Endothelial cell of umbilical vein (primary cell): ENCODE measurements at regions not wholly inside any gene's neighbourhood (a gene's known extent, or its start where the extent isn't known, plus 50 kb on each side); places are given as distances from the start of the nearest gene placed in this dataset.
A peak's percentile ranks its signal among the peaks of the same experiment; 100 is the strongest.

Experiments used
- BruUV-seq: library from RNA; stranded (reverse); fragments of 400-500 nt; replicated peaks from 2 replicates; lab custom pipeline; 2021; lab: Mats Ljungman, UMichigan
- CTCF ChIA-PET: fragments of 300-600, 350-600 bp; sonication (Branson Sonifier 250); formaldehyde crosslinking; loops from one replicate; lab custom pipeline; 2021; ENCODE audit warnings: antibody characterized with exemption, inconsistent platforms; lab: Charles Lee
- POLR2A ChIA-PET: fragments of 300-600, 350-600 bp; sonication (Branson Sonifier 250); formaldehyde crosslinking; loops from one replicate; lab custom pipeline; 2021; ENCODE audit warnings: antibody characterized with exemption, inconsistent platforms; lab: Charles Lee
- DNase-seq: peaks from one replicate; pipeline ENCODE4 v3.0.0-alpha.2; 2011; ENCODE audit warnings: low read depth, low spot score
- FAIRE-seq: peaks from 2 replicates; lab custom pipeline; 2011; peaks lifted over from hg19 to GRCh38; lab: Jason Lieb, UNC
- H2AFZ ChIP-seq: 2 replicates; pipeline ENCODE4 v1.6.0; 2012; ENCODE audit warnings: low read depth, low read length, control low read depth, inconsistent platforms
- H3K27ac ChIP-seq: 2 replicates; pipeline ENCODE4 v1.5.1; 2011; ENCODE audit warnings: low read depth, mild to moderate bottlenecking, control low read depth, low read length, moderate library complexity; ENCODE audit not compliant: insufficient read depth
- H3K27me3 ChIP-seq, 2 experiments: 2 replicates each; pipeline versions ENCODE4 v1.6.0 to v1.6.1; 2011; ENCODE audit warnings: low read length in 2 of 2, mixed read lengths in 1 of 2; ENCODE audit not compliant: control insufficient read depth in 2 of 2, insufficient read depth in 2 of 2
- H3K36me3 ChIP-seq, 2 experiments: 2 replicates in 1 of 2; 3 replicates in 1 of 2; pipeline ENCODE4 v1.5.1; 2011; ENCODE audit warnings: low read length in 2 of 2, mild to moderate bottlenecking in 1 of 2, moderate library complexity in 1 of 2; ENCODE audit not compliant: control insufficient read depth in 2 of 2, insufficient read depth in 2 of 2; ENCODE audit errors: extremely low read depth in 1 of 2
- H3K4me1 ChIP-seq: 3 replicates; pipeline ENCODE4 v1.5.1; 2011; ENCODE audit warnings: mild to moderate bottlenecking, low read length; ENCODE audit not compliant: control insufficient read depth, insufficient read depth; ENCODE audit errors: extremely low read depth
- H3K4me2 ChIP-seq: 2 replicates; pipeline ENCODE4 v1.6.1; 2011; ENCODE audit warnings: low read length, control low read depth, mixed read lengths; ENCODE audit not compliant: insufficient read depth
- H3K4me3 ChIP-seq, 3 experiments: fragments of 200-600 bp in 1 of 3; sonication (generic), shearing (Covaris generic) in 1 of 3; replicated peaks in 1 of 3; 2 replicates each; pipeline ENCODE4 v1.5.1; 2011 to 2016; ENCODE audit warnings: control low read depth in 3 of 3, low read length in 3 of 3, mild to moderate bottlenecking in 2 of 3, inconsistent platforms in 1 of 3, low read depth in 1 of 3, moderate library complexity in 1 of 3; ENCODE audit not compliant: insufficient read depth in 1 of 3
- H3K79me2 ChIP-seq: 2 replicates; pipeline ENCODE4 v1.6.0; 2012; ENCODE audit warnings: low read length, inconsistent platforms; ENCODE audit not compliant: control insufficient read depth, insufficient read depth
- H3K9ac ChIP-seq: replicated peaks from 2 replicates; pipeline ENCODE3; 2011; ENCODE audit warnings: low read length, control low read depth; ENCODE audit not compliant: insufficient read depth; ENCODE audit errors: extremely low read depth
- H3K9me1 ChIP-seq: replicated peaks from 3 replicates; pipeline ENCODE4 v1.6.0; 2011; ENCODE audit warnings: mild to moderate bottlenecking, low read length; ENCODE audit not compliant: control insufficient read depth, insufficient read depth; ENCODE audit errors: extremely low read depth
- H3K9me3 ChIP-seq: replicated peaks from 2 replicates; pipeline ENCODE4 v1.5.1; 2012; ENCODE audit warnings: low read length, inconsistent platforms; ENCODE audit not compliant: control insufficient read depth, insufficient read depth
- H4K20me1 ChIP-seq: replicated peaks from 2 replicates; pipeline ENCODE3; 2011; ENCODE audit warnings: mild to moderate bottlenecking, low read length; ENCODE audit not compliant: control insufficient read depth, insufficient read depth; ENCODE audit errors: extremely low read depth
- EZH2 ChIP-seq: IDR thresholded peaks from 2 replicates; pipeline ENCODE4 v1.6.1; 2012; ENCODE audit warnings: borderline replicate concordance, low read depth, mild to moderate bottlenecking, moderate library complexity, low read length, inconsistent platforms; ENCODE audit not compliant: severe bottlenecking
- FOS ChIP-seq: IDR thresholded peaks from 2 replicates; pipeline ENCODE4 v1.6.1; 2011; ENCODE audit warnings: mild to moderate bottlenecking, low read length, moderate library complexity, borderline replicate concordance; ENCODE audit not compliant: insufficient read depth
- GATA2 ChIP-seq: IDR thresholded peaks from 2 replicates; pipeline ENCODE4 v1.7.0; 2011; ENCODE audit warnings: low read depth, mild to moderate bottlenecking, moderate library complexity, mixed read lengths, low read length; ENCODE audit not compliant: insufficient read length, insufficient read depth
- JUN ChIP-seq: IDR thresholded peaks from 2 replicates; pipeline ENCODE4 v1.6.1; 2011; ENCODE audit warnings: borderline replicate concordance, low read depth; ENCODE audit not compliant: insufficient read length, insufficient read depth
- MYC ChIP-seq: IDR thresholded peaks from one replicate; pipeline ENCODE4 v1.6.1; 2011; ENCODE audit warnings: mild to moderate bottlenecking, low read depth, low read length
- POLR2A ChIP-seq: IDR thresholded peaks from 2 replicates; pipeline ENCODE4 v1.6.1; 2012; ENCODE audit warnings: low read depth, mild to moderate bottlenecking, control low read depth, low read length
- POLR2AphosphoS5 ChIP-seq: IDR thresholded peaks from 2 replicates; pipeline ENCODE4 v1.6.1; 2012; ENCODE audit warnings: low read depth, mild to moderate bottlenecking, control low read depth, low read length, moderate library complexity; ENCODE audit not compliant: insufficient read depth
- dilution Hi-C: fragments of 300-500 bp; cut with MboI; formaldehyde crosslinking; loops from one replicate; pipeline ENCODE4 v1.15.0; 2019; ENCODE audit warnings: low sequenced_read_pairs; ENCODE audit not compliant: extremely low pct_ligation_motif_present
- intact Hi-C: fragments of 100-400 bp; cut with micrococcal nuclease; formaldehyde crosslinking; loops from one replicate; pipeline ENCODE4 v1.10.0; 2022
- TF ChIP-seq, protein P1 (sequence below), 2 donors: IDR thresholded peaks; 1 replicate in 1 of 2; 2 replicates in 1 of 2; pipeline ENCODE4 v1.5.1; 2011; ENCODE audit warnings: low read length in 2 of 2, mild to moderate bottlenecking in 2 of 2, moderate library complexity in 2 of 2, control low read depth in 1 of 2, inconsistent platforms in 1 of 2, low read depth in 1 of 2; ENCODE audit not compliant: insufficient read depth in 1 of 2; ENCODE audit errors: extremely low read depth in 1 of 2
- TF ChIP-seq, protein P2 (sequence below): IDR thresholded peaks from 2 replicates; pipeline ENCODE4 v1.6.1; 2011; ENCODE audit not compliant: insufficient read depth, insufficient read length

DNA sequence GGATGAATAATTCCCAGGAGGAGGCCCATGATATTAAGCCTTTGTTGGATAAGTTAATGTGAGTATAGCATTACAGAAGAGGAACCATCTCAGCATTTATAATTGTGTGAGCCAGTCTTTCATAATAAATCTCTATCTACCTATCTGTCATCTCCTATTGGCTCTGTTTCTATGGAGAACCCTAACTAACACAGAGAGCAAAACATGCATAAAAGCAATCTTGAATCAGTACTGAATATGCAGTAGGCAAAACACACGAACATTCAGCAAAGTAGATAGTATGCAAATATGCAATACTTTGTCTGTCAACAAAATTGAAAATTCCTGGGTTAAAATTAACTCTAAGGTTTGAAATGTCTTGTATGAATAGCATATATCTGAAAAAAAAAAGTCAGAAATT, 966.3 kb downstream of the DIAPH3 start:
- TF ChIP-seq, protein P1, sequence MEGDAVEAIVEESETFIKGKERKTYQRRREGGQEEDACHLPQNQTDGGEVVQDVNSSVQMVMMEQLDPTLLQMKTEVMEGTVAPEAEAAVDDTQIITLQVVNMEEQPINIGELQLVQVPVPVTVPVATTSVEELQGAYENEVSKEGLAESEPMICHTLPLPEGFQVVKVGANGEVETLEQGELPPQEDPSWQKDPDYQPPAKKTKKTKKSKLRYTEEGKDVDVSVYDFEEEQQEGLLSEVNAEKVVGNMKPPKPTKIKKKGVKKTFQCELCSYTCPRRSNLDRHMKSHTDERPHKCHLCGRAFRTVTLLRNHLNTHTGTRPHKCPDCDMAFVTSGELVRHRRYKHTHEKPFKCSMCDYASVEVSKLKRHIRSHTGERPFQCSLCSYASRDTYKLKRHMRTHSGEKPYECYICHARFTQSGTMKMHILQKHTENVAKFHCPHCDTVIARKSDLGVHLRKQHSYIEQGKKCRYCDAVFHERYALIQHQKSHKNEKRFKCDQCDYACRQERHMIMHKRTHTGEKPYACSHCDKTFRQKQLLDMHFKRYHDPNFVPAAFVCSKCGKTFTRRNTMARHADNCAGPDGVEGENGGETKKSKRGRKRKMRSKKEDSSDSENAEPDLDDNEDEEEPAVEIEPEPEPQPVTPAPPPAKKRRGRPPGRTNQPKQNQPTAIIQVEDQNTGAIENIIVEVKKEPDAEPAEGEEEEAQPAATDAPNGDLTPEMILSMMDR (IDR thresholded peaks at IDR 0.05; ENCODE audit: extremely low read depth in 1 of 2, insufficient read depth in 1 of 2, low read depth in 1 of 2, low read length in 2 of 2): no peak
- TF ChIP-seq, protein P2, sequence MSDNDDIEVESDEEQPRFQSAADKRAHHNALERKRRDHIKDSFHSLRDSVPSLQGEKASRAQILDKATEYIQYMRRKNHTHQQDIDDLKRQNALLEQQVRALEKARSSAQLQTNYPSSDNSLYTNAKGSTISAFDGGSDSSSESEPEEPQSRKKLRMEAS: no peak
- TF ChIP-seq POLR2A (no peak), JUN (no peak), MYC (no peak), EZH2 (no peak), FOS (no peak), POLR2AphosphoS5 (no peak), GATA2 (no peak)
- dilution Hi-C loops (no loop called here), intact Hi-C loops (no loop called here)
- BruUV-seq: no TSS peak
- POLR2A ChIA-PET: interaction anchor here (0.6 kb wide), 1 partner anchor 220 kb away, joined by 4 read pairs; no protein-coding TSS in a partner anchor
- Histone ChIP-seq H3K4me2 (no peak overlapping the region), H2AFZ (no peak overlapping the region), H3K27me3 (no peaks in the 10 kb centered on the region), H3K79me2 (no peaks in the 10 kb centered on the region), H4K20me1 (no peaks in the 10 kb centered on the region), H3K9me3 (no peaks in the 10 kb centered on the region), H3K36me3 (no peaks in the 10 kb centered on the region), H3K4me3 (no peak overlapping the region), H3K4me1 (no peaks in the 10 kb centered on the region), H3K9me1 (no peaks in the 10 kb centered on the region), H3K27ac (no peak overlapping the region), H3K9ac (no peak overlapping the region)
- DNase-seq (no peak), FAIRE-seq (peak; percentile 15)
- CTCF ChIA-PET: interaction anchor here (1.1 kb wide), 1 partner anchor 10 kb away, joined by 3 read pairs; no protein-coding TSS in a partner anchor
